HG03175 (cell line): ENCODE measurements at regions not wholly inside any gene's neighbourhood (a gene's known extent, or its start where the extent isn't known, plus 50 kb on each side); places are given as distances from the start of the nearest gene placed in this dataset.

ENCODE experiments used
- ATAC-seq: cut with Tn5 transposase; IDR thresholded peaks from one replicate; pipeline ENCODE4 v1.9.1; 2021; ENCODE audit warnings: mild to moderate bottlenecking, moderate library complexity; ENCODE audit not compliant: unreplicated experiment

- no peak for ATAC-seq
Observed at GRCh38 chr3:63042833-63043232, 167.6 kb upstream of the CADPS start.

DNA sequence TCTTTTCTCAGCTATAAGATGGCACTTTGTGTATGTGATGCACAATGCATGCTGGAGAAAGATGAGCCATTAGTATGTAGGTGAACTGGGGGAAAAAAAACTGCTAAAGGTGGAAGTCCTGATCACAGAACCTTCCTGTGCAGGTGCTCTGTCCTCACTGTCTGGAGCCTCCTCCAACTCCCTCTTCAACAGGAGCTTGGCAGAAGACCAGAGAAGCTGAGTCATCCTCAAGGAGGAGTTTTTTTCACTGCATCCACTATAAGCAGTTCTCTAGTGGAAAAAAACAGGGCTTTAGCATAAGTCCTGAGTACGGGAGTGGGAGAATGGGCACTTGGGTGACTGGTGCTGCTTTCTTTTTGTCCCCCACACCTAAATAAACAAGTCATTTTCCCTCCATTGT is 168.4 kb upstream of the CADPS start:
- ATAC-seq = no peak

GRCh38 chr3:63046152-63046551 is 170.9 kb upstream of the CADPS start:
- no peak for ATAC-seq

- ATAC-seq = no peak
Observed at GRCh38 chr3:63046580-63046979, 171.4 kb upstream of the CADPS start.

GRCh38 chr3:63047068-63047467 is 171.9 kb upstream of the CADPS start:
- ATAC-seq = no peak

DNA sequence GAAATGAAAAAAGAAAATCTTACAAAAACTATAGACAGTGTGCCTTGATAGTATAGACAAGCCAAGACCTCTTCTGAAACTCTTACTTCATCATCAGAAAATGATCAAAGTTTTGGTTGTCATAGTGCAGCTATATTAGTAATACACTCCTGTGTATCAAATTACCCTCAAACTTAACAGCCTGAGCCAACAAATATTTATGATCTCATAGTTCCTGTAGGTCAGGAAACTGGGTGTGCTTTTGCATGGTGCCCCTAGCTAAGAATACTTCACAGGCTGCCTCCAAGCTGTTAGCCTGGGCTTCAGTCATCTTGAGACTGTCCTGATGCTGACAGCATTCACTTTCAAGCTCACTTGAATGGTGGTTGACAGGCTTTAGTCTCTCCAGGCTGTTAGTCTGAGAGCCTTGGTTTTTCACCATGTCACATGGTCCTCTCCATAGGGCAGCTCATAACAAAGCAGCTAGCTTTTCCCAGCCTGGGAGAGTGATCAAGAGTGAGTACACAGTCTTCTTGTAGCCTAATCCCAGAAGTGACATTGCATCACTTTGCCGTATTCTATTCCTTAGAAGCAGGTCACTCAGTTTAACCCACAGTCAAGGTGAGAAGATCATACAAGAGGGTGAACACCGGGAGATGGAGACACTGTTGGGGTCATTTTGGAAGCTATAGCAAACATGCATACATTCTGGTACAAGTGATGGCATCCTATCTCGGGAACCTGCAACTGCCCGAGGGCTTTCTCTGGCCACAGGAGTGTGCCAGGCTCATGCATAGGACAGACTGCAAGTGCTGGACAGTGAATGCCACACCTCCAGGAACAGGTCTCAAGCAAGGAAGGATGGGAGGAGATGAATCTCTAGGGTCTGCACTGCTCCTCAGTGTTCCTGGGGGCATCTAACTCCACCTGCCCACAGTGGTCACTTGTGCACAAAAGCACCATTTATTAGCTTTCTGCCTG is 173.4 kb upstream of the CADPS start:
- ATAC-seq = no peak

DNA sequence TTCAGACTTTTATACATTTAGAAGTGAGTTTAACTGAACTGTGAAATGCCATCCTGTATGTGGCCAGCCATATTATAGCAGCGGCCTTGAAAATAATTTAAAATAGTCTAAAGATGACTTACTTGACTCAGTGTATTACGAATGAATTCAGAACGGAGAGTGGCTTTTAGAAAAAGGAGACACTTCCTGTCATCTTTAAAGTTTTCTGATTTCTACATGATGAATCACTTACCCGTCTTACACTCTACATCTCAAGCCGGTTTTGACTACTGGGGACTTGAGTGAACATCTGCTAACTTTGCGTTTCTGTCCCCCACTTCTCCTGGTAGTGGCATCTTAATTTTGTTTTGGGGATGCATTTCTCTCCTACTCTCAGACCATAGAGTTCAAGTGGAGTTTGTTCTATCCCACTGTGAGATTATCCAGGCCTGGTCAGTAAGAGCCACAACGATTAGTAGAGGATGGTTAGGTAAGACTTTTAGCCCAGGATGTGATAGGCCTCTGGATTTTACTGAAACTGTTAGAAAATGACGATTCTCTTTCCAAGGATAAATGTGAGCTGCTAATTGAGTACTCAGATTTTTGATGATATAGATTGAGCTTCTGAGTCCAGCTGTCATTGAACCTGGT is 175.4 kb upstream of the CADPS start:
- ATAC-seq = no peak

- ATAC-seq = no peak
Observed at GRCh38 chr3:63051920-63052319, 176.7 kb upstream of the CADPS start.

DNA sequence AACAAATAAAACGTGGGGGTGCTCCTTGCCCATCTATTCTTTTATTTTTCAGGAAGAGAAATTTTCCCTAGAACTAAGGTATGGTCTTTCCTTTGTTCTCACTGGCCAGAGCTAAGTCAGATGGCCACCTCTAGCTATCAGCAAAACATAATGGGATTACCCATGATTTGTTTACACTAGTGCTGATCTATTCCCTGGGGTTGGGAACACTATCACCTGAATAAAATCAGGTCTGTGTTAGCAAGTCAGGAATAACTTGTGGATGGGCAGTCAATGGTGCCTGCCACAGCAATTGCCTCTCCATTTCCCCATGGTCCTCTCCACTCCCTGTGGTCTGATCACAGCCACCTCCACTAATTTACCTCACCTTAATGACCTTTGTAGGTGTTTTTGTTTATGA is 181.7 kb upstream of the CADPS start:
- ATAC-seq = no peak

DNA sequence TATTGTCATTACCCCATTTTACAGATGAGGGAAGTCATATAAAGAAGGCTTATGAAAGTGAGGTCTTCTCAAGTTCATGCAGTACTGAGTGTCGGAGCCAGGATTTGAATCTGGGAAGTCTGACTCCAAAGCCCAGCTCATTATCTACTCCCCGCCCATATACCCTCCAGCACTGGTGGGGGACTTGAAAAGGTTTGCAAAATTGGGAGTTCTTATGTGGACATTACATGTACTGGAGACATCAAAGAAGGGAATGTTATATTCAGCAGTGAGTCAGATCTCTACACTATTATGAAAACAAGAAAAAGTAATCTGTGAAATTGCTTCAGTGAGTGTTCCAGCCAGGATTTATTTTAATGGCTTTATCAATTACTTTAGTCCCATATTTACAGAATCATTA is 185.2 kb upstream of the CADPS start:
- no peak for ATAC-seq

DNA sequence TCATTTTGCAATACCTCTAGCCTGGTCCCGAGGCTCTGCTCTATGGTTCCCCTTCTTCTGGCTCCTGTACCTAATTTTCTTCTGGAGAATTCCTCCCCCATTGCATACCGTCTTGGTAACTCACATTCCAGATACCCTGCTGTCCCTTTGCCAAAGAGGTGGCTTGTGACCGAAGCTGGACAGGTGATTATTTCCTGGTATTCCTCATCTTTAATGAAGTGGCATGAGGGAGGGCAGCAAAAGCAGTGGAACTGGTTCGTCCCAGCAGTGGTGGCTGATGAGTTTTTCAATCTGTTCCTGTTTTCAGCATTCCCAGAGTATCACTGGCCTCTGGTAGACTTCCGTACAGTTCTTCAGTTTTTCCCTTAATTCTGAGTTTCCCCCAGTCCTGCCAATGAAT is 186.2 kb upstream of the CADPS start:
- no peak for ATAC-seq

- ATAC-seq = no peak
Observed at GRCh38 chr3:63064209-63064755, 189.1 kb upstream of the CADPS start.

GRCh38 chr3:63067999-63068645 is 192.9 kb upstream of the CADPS start:
- ATAC-seq = no peak

DNA sequence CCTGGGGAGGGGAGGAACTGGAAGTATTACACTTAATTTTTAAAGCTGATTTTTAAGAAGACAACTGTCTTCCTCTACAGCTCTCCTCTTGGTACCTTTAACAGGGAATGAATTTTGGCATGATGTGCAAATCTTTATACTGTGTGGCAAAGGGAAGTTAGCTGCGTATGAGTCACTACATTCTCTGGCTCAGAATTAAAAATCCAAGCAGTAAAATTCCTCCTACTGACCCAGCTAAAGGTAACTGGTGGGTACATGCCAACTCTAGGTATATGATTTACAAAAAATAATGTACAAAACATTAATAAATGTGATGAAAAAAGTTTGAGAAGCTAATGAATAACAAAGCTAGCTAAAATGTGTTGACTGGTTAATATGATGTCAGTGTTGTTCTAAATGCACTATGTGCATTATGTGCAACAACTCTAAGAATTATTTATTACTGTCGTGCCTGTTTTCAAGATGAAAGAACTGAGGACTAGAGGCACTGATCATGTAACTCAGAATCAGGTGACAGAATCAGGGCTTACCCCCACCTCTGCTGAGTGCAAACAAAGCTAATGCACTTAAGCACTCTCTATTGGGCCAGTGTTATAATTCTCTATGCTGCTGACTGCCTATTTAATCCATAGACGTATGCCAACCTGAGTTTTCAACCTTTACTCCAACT is 194.7 kb upstream of the CADPS start:
- no peak for ATAC-seq

- ATAC-seq = no peak
Observed at GRCh38 chr3:63070476-63070810, 195.2 kb upstream of the CADPS start.

GRCh38 chr3:63076357-63076756 is 201.1 kb upstream of the CADPS start:
- ATAC-seq = no peak

DNA sequence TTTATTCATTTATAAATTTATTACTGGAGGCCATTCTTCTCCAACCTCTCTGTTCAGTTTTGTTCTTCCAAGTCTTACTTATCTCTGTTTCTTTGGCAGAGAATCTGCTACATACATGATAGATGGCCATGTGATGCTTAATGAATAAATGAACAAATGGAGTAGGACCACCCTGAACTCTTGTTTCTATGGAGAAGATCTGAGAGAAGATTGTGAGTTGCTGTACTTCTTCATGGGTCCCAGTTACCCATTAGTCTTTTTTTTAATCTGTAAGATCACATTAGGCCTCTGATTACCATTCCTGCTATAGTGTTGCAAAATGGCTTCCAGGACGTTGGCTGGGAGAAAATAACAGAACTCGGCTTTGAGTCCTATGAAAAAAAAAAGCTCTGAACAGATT is 191.9 kb upstream of the SYNPR start:
- no peak for ATAC-seq

GRCh38 chr3:63089007-63089750 is 188.9 kb upstream of the SYNPR start:
- ATAC-seq = no peak

GRCh38 chr3:63089751-63090132 is 188.4 kb upstream of the SYNPR start:
- no peak for ATAC-seq

- no peak for ATAC-seq
Observed at GRCh38 chr3:63090656-63091055, 187.5 kb upstream of the SYNPR start.
